ENCODE measurements at regions not wholly inside any gene's neighbourhood (a gene's known extent, or its start where the extent isn't known, plus 50 kb on each side); places are given as distances from the start of the nearest gene placed in this dataset.

DNA sequence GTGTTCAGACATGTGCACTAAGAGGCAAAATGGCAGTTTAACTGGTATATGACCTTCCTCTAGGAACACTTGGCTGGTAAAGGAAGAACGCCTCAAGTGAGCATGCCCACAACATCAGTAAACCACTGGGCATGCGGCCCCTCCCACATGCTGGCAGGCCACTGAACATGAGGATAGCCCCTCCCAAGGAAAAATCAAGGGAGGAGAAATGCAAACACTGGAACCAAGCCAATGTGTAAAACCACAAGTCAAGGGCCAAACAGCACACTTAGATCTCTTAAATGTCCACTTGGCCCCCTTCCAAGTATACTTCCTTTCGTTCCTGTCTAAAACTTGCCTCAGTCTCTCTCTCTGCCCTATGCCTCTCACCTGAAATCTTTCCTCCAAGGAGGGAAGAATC, 980.8 kb downstream of the TSN start:
- TF ChIP-seq TAF1 (IDR thresholded peaks at IDR 0.05; ENCODE audit: borderline replicate concordance, low read depth, low read length) (no peak), POLR2A (IDR thresholded peaks at IDR 0.05; ENCODE audit: low read depth, low read length) (no peak)
